H1 (cell line): ENCODE measurements at regions not wholly inside any gene's neighbourhood (a gene's known extent, or its start where the extent isn't known, plus 50 kb on each side); places are given as distances from the start of the nearest gene placed in this dataset.

Source experiments
- CTCF ChIA-PET: fragments of 300-600 bp; sonication (Branson Sonifier 250); formaldehyde crosslinking; loops from one replicate; lab custom pipeline; 2021; ENCODE audit not compliant: partially characterized antibody; lab: Charles Lee
- POLR2A ChIA-PET: fragments of 300-600 bp; sonication (Branson Sonifier 250); formaldehyde crosslinking; loops from one replicate; lab custom pipeline; 2021; ENCODE audit warnings: inconsistent platforms; ENCODE audit not compliant: partially characterized antibody; lab: Charles Lee
- DNase-seq, 2 experiments: peaks; one replicate each; pipeline versions ENCODE4 v3.0.0 to v3.0.0-alpha.2; 2010 to 2022; ENCODE audit warnings: low spot score in 2 of 2, low read depth in 1 of 2, mixed read lengths in 1 of 2
- FAIRE-seq: peaks from 2 replicates; lab custom pipeline; 2011; peaks lifted over from hg19 to GRCh38; lab: Jason Lieb, UNC
- H2AFZ ChIP-seq: 2 replicates; pipeline ENCODE4 v1.8.1; 2012; ENCODE audit warnings: low read length, inconsistent platforms
- H2AK5ac ChIP-seq: 2 replicates; pipeline ENCODE4 v1.6.1; 2013; ENCODE audit warnings: low read depth, low read length
- H2BK120ac ChIP-seq: replicated peaks from 2 replicates; pipeline ENCODE3; 2013; ENCODE audit warnings: low read depth, low read length, inconsistent platforms
- H2BK12ac ChIP-seq: 2 replicates; pipeline ENCODE4 v1.6.1; 2013; ENCODE audit warnings: low read depth, low read length
- H2BK15ac ChIP-seq: 2 replicates; pipeline ENCODE4 v1.6.1; 2013; ENCODE audit warnings: low read length
- H2BK20ac ChIP-seq: 2 replicates; pipeline ENCODE4 v1.6.1; 2013; ENCODE audit warnings: low read length
- H2BK5ac ChIP-seq: 2 replicates; pipeline ENCODE4 v1.6.1; 2013; ENCODE audit warnings: low read depth, low read length
- H3K14ac ChIP-seq: 2 replicates; pipeline ENCODE4 v1.6.1; 2013; ENCODE audit warnings: inconsistent platforms; ENCODE audit not compliant: insufficient read length
- H3K18ac ChIP-seq: 2 replicates; pipeline ENCODE4 v1.6.1; 2013; ENCODE audit warnings: low read length; ENCODE audit errors: extremely low read depth
- H3K23ac ChIP-seq: 2 replicates; pipeline ENCODE4 v1.6.1; 2013; ENCODE audit warnings: inconsistent platforms; ENCODE audit not compliant: insufficient read length
- H3K23me2 ChIP-seq: 2 replicates; pipeline ENCODE4 v1.6.1; 2013; ENCODE audit warnings: low read depth, low read length
- H3K27ac ChIP-seq: 2 replicates; pipeline ENCODE4 v1.6.1; 2011; ENCODE audit warnings: low read depth, low read length, inconsistent platforms
- H3K27me3 ChIP-seq, 4 experiments: replicated peaks in 1 of 4; 1 replicate in 1 of 4; 2 replicates in 3 of 4; pipeline versions ENCODE4 v1.6.1 to v1.8.1; 2011 to 2013; ENCODE audit warnings: low read length in 3 of 4, mild to moderate bottlenecking in 3 of 4, inconsistent platforms in 2 of 4, mixed read lengths in 2 of 4, moderate library complexity in 1 of 4; ENCODE audit not compliant: control insufficient read depth in 3 of 4, insufficient read depth in 3 of 4; ENCODE audit errors: extremely low read depth in 1 of 4
- H3K36me3 ChIP-seq, 4 experiments: 2 replicates each; pipeline versions ENCODE4 v1.6.1 to v1.8.1; 2011 to 2013; ENCODE audit warnings: mild to moderate bottlenecking in 4 of 4, low read length in 3 of 4, moderate library complexity in 2 of 4, control low read depth in 1 of 4, inconsistent platforms in 1 of 4; ENCODE audit not compliant: insufficient read depth in 4 of 4, control insufficient read depth in 2 of 4
- H3K4ac ChIP-seq: replicated peaks from 2 replicates; pipeline ENCODE3; 2013; ENCODE audit warnings: low read length, low read depth, mixed read lengths, inconsistent platforms; ENCODE audit not compliant: insufficient read length
- H3K4me1 ChIP-seq, 4 experiments: replicated peaks in 1 of 4; 1 replicate in 1 of 4; 2 replicates in 3 of 4; pipeline versions ENCODE4 v1.6.1 to v1.8.1; 2011 to 2013; ENCODE audit warnings: low read length in 3 of 4, inconsistent platforms in 2 of 4, mixed read lengths in 1 of 4; ENCODE audit not compliant: insufficient read depth in 4 of 4, control insufficient read depth in 3 of 4
- H3K4me2 ChIP-seq, 2 experiments: 2 replicates each; pipeline versions ENCODE4 v1.6.1 to v1.8.1; 2011 to 2013; ENCODE audit warnings: low read depth in 2 of 2, low read length in 2 of 2, control low read depth in 1 of 2, inconsistent platforms in 1 of 2, mild to moderate bottlenecking in 1 of 2; ENCODE audit not compliant: insufficient read depth in 1 of 2
- H3K4me3 ChIP-seq, 4 experiments: fragments of 200-600, 300-600 bp in 1 of 4; sonication (generic), shearing (Covaris generic), sonication (Bioruptor Twin) in 1 of 4; 2 replicates each; pipeline versions ENCODE4 v1.5.1 to v1.8.1; 2011 to 2016; ENCODE audit warnings: low read length in 4 of 4, low read depth in 3 of 4, control low read depth in 2 of 4, inconsistent platforms in 2 of 4, mild to moderate bottlenecking in 2 of 4, mixed read lengths in 1 of 4, moderate library complexity in 1 of 4; ENCODE audit not compliant: insufficient read depth in 2 of 4; ENCODE audit errors: extremely low read depth in 1 of 4
- H3K56ac ChIP-seq: replicated peaks from 2 replicates; pipeline ENCODE3; 2013; ENCODE audit warnings: low read depth, mild to moderate bottlenecking, mixed read lengths, low read length, inconsistent platforms; ENCODE audit not compliant: insufficient read length
- H3K79me1 ChIP-seq: 2 replicates; pipeline ENCODE4 v1.6.1; 2013; ENCODE audit warnings: low read depth, low read length, control low read depth
- H3K79me2 ChIP-seq, 2 experiments: 2 replicates each; pipeline versions ENCODE4 v1.6.1 to v1.8.1; 2012 to 2013; ENCODE audit warnings: low read length in 2 of 2, mild to moderate bottlenecking in 2 of 2, inconsistent platforms in 1 of 2; ENCODE audit not compliant: insufficient read depth in 2 of 2, control insufficient read depth in 1 of 2
- H3K9ac ChIP-seq, 4 experiments: replicated peaks in 1 of 4; 1 replicate in 1 of 4; 2 replicates in 3 of 4; pipeline versions ENCODE4 v1.6.1 to v1.8.1; 2011 to 2013; ENCODE audit warnings: low read depth in 3 of 4, low read length in 3 of 4, control low read depth in 2 of 4, mild to moderate bottlenecking in 2 of 4, moderate library complexity in 2 of 4, inconsistent platforms in 1 of 4; ENCODE audit errors: extremely low read depth in 1 of 4
- H3K9me3 ChIP-seq, 2 experiments: 2 replicates each; pipeline versions ENCODE4 v1.6.1 to v1.8.1; 2012 to 2013; ENCODE audit warnings: mild to moderate bottlenecking in 2 of 2, moderate library complexity in 2 of 2, control low read depth in 1 of 2, inconsistent platforms in 1 of 2, low read depth in 1 of 2, low read length in 1 of 2, mixed read lengths in 1 of 2; ENCODE audit not compliant: insufficient read depth in 2 of 2
- H4K20me1 ChIP-seq, 2 experiments: replicated peaks in 1 of 2; 2 replicates each; pipeline versions ENCODE3 to v1.8.1; 2011 to 2013; ENCODE audit warnings: inconsistent platforms in 2 of 2, low read length in 2 of 2, mild to moderate bottlenecking in 1 of 2; ENCODE audit not compliant: insufficient read depth in 2 of 2, control insufficient read depth in 1 of 2
- H4K5ac ChIP-seq: 2 replicates; pipeline ENCODE4 v1.6.1; 2013; ENCODE audit warnings: low read length, low read depth, mixed read lengths, inconsistent platforms; ENCODE audit not compliant: insufficient read length
- H4K8ac ChIP-seq: 2 replicates; pipeline ENCODE4 v1.8.0; 2013; ENCODE audit warnings: mild to moderate bottlenecking, moderate library complexity, low read length, inconsistent platforms; ENCODE audit not compliant: insufficient read depth; ENCODE audit errors: extremely low read depth
- H4K91ac ChIP-seq: replicated peaks from 2 replicates; pipeline ENCODE3; 2013; ENCODE audit warnings: low read length, mixed read lengths, inconsistent platforms; ENCODE audit not compliant: insufficient read length
- ASH2L ChIP-seq: fragments of 200-600, 300-600 bp; sonication (generic); IDR thresholded peaks from one replicate; pipeline ENCODE4 v1.7.1; 2017; ENCODE audit warnings: low read length
- BCL11A ChIP-seq, 2 experiments: IDR thresholded peaks; one replicate each; pipeline ENCODE4 v1.6.1; 2011; ENCODE audit warnings: low read depth in 2 of 2, low read length in 2 of 2, mild to moderate bottlenecking in 2 of 2
- CHD2 ChIP-seq: IDR thresholded peaks from 2 replicates; pipeline ENCODE4 v1.6.1; 2012; ENCODE audit warnings: low read length, improper control_type of control experiment
- CTBP2 ChIP-seq: IDR thresholded peaks from 2 replicates; pipeline ENCODE4 v1.7.0; 2011; ENCODE audit warnings: borderline replicate concordance, mild to moderate bottlenecking, moderate library complexity, mixed read lengths, low read length; ENCODE audit not compliant: insufficient read depth, insufficient read length
- JUN ChIP-seq: IDR thresholded peaks from 2 replicates; pipeline ENCODE4 v1.6.1; 2011; ENCODE audit warnings: low read depth, mild to moderate bottlenecking, improper control_type of control experiment, low read length
- KDM4A ChIP-seq: IDR thresholded peaks from one replicate; pipeline ENCODE4 v1.7.1; 2012; ENCODE audit warnings: low read depth, mild to moderate bottlenecking, moderate library complexity, low read length, inconsistent platforms; ENCODE audit not compliant: severe bottlenecking
- KDM5A ChIP-seq: fragments of 200-600 bp; IDR thresholded peaks from 2 replicates; pipeline ENCODE4 v1.7.1; 2012; ENCODE audit warnings: mild to moderate bottlenecking, low read length, inconsistent platforms, mixed read lengths
- POLR2A ChIP-seq, 2 experiments: IDR thresholded peaks; 1 replicate in 1 of 2; 2 replicates in 1 of 2; pipeline ENCODE4 v1.6.1; 2011; ENCODE audit warnings: low read depth in 2 of 2, low read length in 2 of 2, mild to moderate bottlenecking in 2 of 2; ENCODE audit errors: control extremely low read depth in 1 of 2
- POU5F1 ChIP-seq: IDR thresholded peaks from 2 replicates; pipeline ENCODE4 v1.6.1; 2011; ENCODE audit warnings: low read depth, mild to moderate bottlenecking, low read length, moderate library complexity
- TAF7 ChIP-seq: optimal IDR thresholded peaks from 2 replicates; pipeline ENCODE3; 2011; ENCODE audit warnings: low read depth, mild to moderate bottlenecking, inconsistent platforms, low read length, moderate library complexity, borderline replicate concordance
- WGBS, 2 experiments: shearing (Covaris generic) in 1 of 2; methylation state at CpG; one replicate each; pipeline versions ENCODE4 v1.1.6 to v1.1.7; 2013 to 2015; ENCODE audit warnings: low lambda C conversion rate in 2 of 2, mixed read lengths in 2 of 2, inconsistent platforms in 1 of 2, low coverage in 1 of 2, missing lambda C conversion rate in 1 of 2; ENCODE audit not compliant: insufficient replicate concordance in 2 of 2, insufficient coverage in 1 of 2, insufficient read length in 1 of 2; ENCODE audit errors: extremely low coverage in 1 of 2, missing lambda C conversion rate in 1 of 2; 5-methylcytosine and 5-hydroxymethylcytosine counted together
- TF ChIP-seq, protein P1 (sequence below): IDR thresholded peaks from 2 replicates; pipeline ENCODE4 v1.6.1; 2012; ENCODE audit warnings: inconsistent platforms
- TF ChIP-seq, protein P2 (sequence below): IDR thresholded peaks from 2 replicates; pipeline ENCODE4 v1.6.1; 2012; ENCODE audit warnings: inconsistent platforms
- TF ChIP-seq, protein P3 (sequence below): IDR thresholded peaks from 2 replicates; pipeline ENCODE4 v1.6.1; 2012; ENCODE audit warnings: low read length, inconsistent platforms

DNA sequence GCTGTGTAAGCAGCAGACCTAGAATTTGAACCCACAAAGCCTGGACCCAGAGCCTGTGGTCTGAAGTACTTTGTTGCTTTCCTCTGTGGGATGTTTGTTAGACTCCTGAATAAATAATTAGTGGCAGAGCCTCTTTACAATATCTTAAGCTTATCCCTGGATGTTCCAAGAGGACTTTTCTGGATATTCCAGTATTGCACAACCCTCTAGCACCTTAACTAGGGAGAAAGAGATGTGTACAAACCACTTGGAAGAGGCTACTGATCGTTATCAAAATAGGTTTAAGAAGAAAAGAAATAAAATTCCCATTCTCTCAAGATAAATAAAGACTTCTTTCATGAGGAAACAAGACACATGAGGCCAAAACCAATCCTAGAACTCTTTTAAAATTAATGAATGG, 632.4 kb downstream of the CDH11 start:
- Histone ChIP-seq H3K79me2 (no peaks in the 10 kb centered on the region), H2BK15ac (no peak overlapping the region), H3K23me2 (no peaks in the 10 kb centered on the region), H3K23ac (no peak overlapping the region), H2BK20ac (no peak overlapping the region), H4K91ac (no peak overlapping the region), H4K5ac (no peak overlapping the region), H2BK5ac (no peak overlapping the region), H3K4ac (no peak overlapping the region), H3K56ac (no peak overlapping the region), H3K27me3 (no peaks in the 10 kb centered on the region), H3K14ac (no peak overlapping the region), H2BK120ac (no peak overlapping the region), H4K8ac (no peak overlapping the region), H3K9ac (no peak overlapping the region), H3K4me3 (no peak overlapping the region), H3K9me3 (no peaks in the 10 kb centered on the region), H2AK5ac (no peak overlapping the region), H2AFZ (no peak overlapping the region), H3K79me1 (no peaks in the 10 kb centered on the region), H3K36me3 (no peaks in the 10 kb centered on the region), H3K18ac (no peak overlapping the region), H2BK12ac (no peak overlapping the region), H4K20me1 (no peaks in the 10 kb centered on the region), H3K4me1 (no peaks in the 10 kb centered on the region), H3K4me2 (no peak overlapping the region), H3K27ac (no peak overlapping the region)
- ChIA-PET POLR2A (no interaction called here), CTCF (no interaction called here)
- no peak for DNase-seq
- 84% methylated on average over 1 of the region's 1 CpG; no CpG with 5 or more reads in 1 of the 2 experiments for WGBS, 2 experiments
- no peak for FAIRE-seq
- TF ChIP-seq JUN (no peak), POU5F1 (no peak), BCL11A (IDR thresholded peaks at IDR 0.05; ENCODE audit: low read depth in 2 of 2, low read length in 2 of 2) (no peak), TAF7 (no peak), CHD2 (no peak), POLR2A (IDR thresholded peaks at IDR 0.05; ENCODE audit: control extremely low read depth in 1 of 2, low read depth in 2 of 2, low read length in 2 of 2) (no peak), ASH2L (no peak), KDM4A (no peak), CTBP2 (no peak), KDM5A (no peak)
- TF ChIP-seq, protein P1, sequence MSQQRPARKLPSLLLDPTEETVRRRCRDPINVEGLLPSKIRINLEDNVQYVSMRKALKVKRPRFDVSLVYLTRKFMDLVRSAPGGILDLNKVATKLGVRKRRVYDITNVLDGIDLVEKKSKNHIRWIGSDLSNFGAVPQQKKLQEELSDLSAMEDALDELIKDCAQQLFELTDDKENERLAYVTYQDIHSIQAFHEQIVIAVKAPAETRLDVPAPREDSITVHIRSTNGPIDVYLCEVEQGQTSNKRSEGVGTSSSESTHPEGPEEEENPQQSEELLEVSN, result no peak
- TF ChIP-seq, protein P2, sequence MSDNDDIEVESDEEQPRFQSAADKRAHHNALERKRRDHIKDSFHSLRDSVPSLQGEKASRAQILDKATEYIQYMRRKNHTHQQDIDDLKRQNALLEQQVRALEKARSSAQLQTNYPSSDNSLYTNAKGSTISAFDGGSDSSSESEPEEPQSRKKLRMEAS, result no peak
- TF ChIP-seq, protein P3, sequence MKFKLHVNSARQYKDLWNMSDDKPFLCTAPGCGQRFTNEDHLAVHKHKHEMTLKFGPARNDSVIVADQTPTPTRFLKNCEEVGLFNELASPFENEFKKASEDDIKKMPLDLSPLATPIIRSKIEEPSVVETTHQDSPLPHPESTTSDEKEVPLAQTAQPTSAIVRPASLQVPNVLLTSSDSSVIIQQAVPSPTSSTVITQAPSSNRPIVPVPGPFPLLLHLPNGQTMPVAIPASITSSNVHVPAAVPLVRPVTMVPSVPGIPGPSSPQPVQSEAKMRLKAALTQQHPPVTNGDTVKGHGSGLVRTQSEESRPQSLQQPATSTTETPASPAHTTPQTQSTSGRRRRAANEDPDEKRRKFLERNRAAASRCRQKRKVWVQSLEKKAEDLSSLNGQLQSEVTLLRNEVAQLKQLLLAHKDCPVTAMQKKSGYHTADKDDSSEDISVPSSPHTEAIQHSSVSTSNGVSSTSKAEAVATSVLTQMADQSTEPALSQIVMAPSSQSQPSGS, result no peak
